Glomerular visceral epithelial cell (primary cell): ENCODE measurements at regions not wholly inside any gene's neighbourhood (a gene's known extent, or its start where the extent isn't known, plus 50 kb on each side); places are given as distances from the start of the nearest gene placed in this dataset.
"Not testable (repeated sequence)": the region's sequence is repeated elsewhere in the genome, so short reads cannot be mapped to it uniquely, and the experiment has no call there.

ENCODE experiments used
- DNase-seq: peaks from one replicate; pipeline ENCODE4 v3.0.0-alpha.2; 2016; ENCODE audit errors: extremely low spot score

DNA sequence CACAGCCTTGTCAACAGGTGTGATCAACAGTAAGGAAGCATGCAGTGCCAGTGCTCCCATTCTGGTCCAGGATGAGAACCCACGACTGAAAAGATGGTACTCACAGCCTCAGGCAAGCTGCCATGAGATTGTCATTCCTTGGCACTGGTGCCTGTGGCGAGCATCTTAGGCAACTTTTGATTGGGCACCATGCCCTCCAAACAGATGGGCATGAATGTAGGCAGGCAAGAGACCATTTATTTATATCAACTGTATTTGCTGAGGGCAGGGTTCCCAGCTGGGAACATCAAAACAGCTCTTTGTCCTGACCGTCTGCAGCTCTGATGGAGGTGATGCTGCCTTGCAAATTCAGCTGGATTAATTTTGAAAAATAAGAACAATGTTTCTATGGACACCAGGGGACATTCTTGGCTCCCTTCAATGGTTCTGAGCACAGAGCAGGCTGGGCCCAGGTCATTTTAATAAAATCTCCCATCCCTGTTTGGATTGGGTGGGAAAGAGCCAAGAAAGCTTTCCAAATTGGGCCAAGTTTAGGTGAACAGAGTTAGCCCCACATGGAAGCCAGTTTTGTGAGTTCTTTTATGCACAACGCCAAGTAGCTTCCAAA is 522.5 kb downstream of the RMST start:
- no peak for DNase-seq

DNA sequence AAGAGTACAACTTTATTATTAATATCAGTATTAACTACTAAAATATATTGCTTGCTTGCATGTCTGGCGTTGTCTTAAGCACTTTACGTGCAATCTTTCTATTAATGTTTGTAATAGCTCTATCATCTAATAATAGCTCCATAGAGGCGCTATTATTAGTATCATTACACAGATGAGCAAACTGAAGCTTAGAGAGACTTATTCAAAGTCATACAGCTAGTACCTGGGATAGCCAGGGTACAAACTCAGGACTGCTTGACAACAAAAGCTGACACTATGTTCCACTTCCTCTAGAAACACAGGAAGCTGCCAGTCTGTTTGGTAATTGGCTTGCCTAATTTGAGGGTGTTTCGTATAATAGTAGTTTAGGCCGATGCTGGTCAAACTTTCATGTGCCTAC is 523.2 kb downstream of the RMST start:
- no peak for DNase-seq

DNA sequence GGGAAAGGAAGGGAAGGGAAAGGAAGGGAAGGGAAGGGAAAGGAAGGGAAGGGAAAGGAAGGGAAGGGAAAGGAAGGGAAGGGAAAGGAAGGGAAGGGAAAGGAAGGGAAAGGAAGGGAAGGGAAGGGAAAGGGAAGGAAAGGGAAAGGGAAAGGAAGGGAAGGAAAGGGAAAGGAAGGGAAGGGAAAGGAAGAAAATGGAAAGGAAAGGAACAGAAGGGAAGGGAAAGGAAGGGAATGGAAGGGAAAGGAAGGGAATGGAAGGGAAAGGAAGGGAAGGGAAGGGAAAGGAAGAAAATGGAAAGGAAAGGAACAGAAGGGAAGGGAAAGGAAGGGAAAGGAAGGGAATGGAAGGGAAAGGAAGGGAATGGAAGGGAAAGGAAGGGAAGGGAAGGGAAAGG is 526.0 kb downstream of the RMST start:
- DNase-seq, result not testable (repeated sequence)

DNA sequence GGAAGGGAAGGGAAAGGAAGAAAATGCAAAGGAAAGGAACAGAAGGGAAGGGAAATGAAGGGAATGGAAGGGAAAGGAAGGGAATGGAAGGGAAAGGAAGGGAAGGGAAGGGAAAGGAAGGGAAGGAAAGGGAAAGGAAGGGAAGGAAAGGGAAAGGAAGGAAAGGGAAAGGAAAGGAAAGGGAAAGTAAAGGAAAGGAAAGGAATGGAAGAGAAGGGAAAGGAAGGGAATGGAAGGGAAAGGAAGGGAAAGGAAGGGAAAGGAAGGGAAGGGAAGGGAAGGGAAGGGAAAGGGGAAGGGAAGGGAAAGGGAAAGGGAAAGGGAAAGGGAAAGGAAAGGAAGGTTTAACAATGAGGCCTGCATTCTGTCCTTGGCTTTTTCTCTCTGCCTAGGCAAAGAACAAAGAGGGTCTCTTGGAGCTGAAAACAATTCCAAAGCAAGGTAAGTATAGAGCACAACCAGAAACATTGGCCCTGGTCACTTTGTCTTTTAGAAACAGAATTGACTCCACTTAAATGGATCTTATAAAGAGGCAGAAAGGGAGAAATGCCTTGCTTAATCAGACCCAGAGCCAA is 525.9 kb upstream of the TMPO start:
- DNase-seq, result no peak

DNA sequence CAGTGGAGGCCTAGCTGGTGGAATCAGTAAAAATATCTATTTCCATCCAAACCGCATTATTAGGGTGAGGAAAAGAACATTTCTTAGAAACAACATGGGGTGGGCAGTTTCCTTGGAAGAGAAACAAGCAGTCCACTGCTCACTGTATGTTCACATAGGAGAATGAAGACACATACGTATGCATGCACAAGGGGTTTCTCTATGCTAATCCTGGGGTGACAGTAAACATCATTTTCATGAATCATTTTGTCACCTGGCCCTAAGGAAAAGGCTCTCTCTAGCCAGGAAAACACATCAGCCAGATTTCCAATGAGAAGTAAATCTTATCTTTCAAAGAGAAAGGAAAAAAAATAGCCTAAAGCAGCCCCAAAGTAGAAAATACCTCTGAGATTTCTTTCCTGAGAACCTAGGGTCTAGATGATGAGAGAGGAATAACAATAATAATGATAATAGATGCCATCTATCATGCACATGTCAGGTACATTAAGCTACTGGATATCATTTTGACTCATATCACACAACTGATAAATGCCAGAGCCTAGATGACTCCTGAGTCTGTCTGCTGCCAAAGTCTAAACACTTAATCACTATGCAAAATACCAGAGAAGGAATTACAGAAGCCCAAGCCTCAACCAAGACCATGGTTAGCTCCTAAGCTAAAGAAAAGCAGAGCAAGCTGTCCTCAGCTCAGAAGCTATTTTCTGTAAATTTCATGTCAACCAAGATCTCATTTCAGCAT is 520.5 kb upstream of the TMPO start:
- no peak for DNase-seq

DNA sequence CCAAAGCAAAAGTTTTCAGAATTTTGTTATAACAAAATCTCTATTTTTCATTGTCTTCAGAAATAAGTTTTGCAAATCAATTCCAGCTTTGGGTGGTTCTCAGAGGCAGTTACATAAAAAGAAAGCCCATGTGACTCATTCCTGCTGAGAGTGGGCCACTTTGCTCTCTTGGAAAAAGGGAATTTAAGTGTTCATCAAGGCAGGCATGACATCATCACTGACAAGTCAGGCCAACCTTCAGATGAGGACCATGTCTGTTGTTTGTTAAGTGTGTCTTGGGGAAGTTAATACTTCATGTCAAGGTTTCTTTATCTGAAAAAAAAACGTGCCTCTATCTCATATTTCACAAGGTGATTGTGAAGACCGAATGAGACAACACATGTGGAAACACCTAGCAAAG is 519.8 kb upstream of the TMPO start:
- no peak for DNase-seq

DNA sequence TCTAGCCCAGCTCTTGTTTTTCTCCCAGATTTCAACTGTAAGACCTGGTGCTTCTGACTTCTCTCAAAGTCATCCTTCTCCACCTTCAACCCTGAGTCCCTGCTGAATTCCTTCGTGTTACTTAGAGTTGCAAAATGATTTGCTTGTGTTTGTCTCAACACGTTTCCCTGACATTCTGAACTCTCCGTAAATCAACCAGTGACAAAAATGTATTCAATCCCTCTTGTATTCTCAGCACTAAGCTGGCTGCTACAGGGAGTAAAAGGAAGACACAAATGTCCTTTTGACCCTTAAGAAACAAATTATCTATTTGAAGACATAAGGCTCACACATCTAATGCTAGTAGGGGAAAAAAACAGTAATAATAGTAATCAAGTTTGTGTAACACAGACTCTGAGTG is 514.0 kb upstream of the TMPO start:
- DNase-seq, result no peak

DNA sequence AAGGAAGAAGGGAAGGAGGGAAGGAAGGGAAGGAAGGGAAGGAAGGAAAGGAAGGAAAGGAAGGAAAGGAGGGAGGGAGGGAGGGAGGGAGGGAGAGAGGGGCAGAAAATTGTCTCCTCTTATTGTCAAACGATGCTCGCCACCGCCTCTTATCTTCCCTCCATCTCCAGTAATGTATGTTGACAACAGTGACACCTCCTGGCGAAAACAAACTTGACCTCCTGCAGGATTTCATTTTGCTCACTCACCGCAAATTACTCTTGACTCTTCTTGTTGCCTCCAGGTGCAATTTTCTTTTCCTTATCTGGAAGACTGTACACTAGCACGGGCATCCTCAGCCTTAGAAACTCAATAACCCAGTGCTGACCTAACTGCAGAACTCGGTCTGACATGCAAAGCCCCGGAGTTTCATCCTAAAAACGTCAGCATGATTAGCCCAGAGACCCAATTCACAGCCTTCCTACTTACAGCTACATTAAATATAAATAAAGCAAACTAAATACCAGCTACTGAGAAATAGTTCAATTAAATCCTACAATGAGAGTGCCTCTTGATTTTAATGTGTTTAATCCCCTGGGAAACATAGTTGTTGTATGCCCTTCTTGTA is 512.4 kb upstream of the TMPO start:
- peak; percentile 7 for DNase-seq

DNA sequence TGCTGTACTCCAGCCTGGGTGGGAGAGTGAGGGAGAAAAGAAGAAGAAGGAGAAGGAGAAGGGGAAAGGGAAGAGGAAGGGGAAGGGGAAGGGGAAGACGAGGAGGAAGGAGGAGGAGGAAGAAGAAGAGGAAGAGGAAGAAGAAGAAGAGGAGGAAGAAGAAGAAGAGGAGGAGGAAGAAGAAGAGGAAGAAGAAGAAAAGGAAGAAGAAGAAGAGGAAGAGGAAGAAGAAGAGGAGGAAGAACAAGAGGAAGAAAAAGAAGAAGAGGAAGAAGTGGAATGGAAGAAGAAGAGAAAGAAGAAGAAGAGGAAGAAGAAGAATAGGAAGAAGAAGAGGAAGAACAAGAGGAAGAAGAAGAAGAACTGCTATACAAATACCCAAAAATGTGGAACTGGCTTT is 507.4 kb upstream of the TMPO start:
- DNase-seq, result no peak

DNA sequence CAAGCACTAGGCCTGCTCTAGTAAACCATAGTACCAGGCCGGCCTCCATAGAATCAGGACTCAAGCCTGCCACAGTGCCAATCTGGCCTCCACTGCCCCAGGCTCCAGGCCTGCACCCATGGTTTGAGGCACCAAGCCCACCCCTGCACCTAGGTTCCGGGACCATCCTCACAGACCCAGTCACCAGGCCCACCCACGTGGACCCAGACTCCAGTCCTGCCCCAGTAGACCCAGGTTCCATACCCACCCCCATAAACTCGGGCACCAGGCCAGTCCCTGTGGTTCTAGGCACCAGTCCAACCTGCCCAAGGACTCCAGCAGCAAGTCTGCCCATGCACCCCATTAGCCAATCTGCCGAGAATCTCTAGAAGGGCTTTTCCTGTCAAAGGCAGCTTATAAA is 501.8 kb upstream of the TMPO start:
- no peak for DNase-seq

DNA sequence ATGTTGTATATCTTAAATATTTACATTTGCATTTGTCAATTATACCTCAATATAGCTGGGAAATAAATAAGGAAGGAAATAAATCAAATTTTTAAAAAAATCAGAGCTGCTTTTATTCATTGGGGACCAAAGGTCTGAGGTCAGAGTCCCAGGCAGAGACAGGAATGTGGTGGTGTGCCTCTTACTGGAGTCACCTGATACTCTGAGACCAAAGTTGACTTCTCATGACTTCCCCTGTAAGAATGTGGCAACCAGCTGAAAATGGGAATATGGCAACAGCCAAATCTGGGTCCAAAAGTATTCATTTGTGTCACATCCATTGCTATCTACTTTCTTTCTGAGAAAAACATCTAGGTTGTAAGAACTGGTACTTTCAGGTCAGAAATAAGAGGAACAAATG is 496.6 kb upstream of the TMPO start:
- DNase-seq, result no peak

DNA sequence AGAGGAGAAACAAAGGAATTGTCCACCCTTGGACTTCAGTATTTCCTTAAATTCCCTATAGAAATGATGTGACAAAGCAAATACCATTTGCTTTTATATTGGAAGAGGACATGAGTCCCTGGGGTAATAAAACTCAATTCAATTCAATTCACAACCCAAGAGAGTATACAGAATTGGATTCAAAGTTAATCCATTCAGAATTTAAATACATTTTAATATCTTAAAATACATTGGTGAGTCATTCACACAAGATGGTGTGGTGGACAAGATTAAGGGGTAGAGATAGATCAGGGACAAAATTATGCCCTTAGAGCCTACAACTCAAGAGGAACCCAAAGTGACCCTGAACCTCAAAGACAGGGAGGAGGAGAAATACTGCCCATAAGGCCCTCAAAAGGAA is 495.0 kb upstream of the TMPO start:
- no peak for DNase-seq

DNA sequence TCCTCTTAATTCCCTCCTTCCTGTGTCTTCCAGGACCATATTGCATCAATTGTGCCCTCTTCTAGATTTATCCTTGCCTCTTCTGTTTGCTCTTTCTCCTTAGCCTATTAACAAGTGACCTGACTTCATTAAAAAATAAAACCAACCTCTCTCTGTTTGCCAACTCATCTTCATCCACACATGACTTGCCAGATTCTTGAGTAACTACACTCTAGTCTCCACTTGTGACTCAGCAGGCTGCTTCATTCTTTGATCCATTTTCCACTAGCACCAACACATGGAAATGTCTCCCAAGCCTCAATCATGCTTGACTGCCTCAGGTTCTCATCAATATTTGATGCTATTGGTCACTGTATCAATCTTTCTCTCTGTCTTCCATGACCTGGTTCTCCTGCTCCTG is 492.4 kb upstream of the TMPO start:
- no peak for DNase-seq

DNA sequence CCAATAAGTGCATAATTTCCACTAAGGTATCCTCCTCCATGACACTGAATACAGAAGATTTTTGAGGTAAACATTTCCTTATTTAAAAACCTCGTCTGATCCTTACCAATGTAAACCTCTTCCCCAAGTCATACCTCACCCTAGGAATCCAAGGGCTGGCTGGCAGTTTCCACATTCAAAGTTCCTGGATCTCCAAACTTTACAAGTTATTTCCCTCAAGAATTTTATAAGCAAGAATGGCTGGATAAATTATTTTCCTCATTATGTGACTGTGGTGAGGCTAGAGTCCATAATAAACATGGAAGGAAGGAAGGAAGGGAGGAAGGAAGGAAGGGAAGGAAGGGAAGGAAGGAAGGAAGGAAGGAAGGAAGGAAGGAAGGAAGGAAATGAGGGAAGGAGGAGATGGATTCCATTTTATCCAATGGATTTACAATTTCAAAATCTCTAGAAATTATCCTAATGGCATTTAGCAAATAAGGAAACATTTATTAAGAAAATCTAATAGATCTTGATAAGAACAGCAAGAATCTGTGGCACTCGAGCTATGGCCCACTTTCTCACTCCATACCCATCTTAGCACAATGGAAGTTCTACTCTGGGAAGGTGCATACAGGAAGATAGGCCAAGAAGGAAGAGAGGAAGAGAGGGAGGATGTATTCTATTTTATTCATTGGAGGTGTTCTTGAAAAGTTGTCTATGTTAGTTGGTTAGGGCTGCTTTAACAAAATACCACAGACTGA is 477.8 kb upstream of the TMPO start:
- no peak for DNase-seq

DNA sequence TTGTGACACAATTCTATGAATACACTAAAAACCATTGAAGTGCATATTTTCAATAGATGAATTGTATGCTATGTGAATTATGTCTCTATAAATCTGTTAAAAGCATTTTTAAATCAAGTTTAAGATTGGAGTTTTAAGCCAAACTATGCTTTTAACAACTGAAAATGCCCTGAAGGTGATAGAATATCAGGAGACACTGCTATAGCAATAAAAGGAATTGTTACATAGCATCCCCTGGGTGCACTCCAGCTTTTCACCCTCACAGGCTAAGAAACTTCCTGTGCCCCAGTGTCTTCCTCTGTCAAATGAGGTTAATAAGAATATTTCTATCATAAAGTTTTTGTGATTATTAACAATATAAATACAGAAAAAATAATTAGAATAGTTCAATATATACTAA is 472.7 kb upstream of the TMPO start:
- no peak for DNase-seq

DNA sequence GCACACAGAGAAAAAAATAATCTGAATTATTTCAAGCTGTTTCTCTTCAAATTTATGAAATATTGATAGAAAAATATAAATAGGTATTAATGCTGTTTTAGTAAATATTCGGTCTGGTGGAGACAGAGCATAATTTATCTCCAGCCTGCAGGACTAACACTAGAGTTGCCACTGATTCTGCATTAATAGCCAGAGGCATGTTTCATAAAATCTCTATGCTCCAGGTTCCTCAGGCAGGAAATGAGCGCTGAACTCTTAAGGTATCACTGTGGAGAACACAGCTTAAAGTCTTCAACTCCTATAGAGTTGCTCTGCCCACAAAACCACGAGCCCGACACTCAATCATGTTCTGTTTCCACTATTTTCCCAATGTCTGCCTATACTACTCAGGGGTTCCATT is 470.0 kb upstream of the TMPO start:
- no peak for DNase-seq

DNA sequence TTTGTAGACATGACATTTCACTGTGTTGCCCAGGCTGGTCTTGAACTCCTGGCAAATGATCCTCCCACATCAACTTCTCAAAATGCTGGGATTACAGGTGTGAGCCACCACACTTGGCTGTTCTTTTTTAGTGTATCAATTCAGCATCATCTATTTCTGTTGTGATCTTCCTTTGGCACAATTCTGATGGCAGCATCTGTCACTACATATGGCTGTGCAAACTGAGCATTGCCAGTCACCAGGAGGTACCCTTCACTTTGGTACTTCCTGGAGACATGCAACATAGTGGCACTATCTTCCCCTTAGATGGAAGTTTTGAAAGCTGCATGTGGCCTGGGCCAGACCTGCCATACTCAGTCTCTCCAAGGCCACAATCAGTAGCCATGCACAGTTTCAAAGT is 467.1 kb upstream of the TMPO start:
- DNase-seq, result no peak

DNA sequence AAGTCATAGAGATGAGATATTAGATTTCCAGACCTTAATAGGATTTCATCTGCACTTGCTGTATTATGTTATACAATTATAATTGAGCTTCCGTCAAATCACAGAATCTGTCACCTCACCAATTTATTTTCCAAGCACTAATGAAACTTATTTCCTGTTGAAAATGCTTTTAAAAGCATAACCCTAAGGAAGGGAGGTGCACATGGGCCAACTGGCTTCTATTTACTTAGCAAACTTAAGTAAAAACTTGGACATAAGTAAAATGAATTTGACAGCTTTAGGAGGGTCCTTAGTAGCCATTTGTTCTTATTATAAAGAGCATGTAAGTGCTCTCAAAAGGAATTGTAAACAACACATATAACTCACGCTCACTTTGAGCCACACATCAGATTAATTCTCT is 462.2 kb upstream of the TMPO start:
- no peak for DNase-seq

DNA sequence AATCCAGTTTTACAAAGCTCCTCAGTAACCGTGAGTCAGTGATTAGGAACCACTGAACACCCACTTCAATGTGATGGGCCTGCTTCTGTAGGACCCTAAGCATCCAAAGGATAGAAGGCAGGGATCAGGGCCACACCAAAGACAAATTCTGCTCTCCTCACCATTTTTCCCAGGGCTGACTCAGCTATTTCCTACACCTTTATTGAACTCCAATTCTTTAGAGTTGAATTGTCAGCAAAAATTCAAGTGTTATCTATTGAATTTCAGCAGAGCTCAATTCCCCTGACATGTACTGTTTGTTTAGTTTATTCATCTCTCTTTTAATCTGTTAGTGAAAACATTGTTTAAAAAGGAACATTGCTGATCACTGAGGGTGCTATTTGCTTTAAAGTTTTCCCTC is 457.7 kb upstream of the TMPO start:
- no peak for DNase-seq

DNA sequence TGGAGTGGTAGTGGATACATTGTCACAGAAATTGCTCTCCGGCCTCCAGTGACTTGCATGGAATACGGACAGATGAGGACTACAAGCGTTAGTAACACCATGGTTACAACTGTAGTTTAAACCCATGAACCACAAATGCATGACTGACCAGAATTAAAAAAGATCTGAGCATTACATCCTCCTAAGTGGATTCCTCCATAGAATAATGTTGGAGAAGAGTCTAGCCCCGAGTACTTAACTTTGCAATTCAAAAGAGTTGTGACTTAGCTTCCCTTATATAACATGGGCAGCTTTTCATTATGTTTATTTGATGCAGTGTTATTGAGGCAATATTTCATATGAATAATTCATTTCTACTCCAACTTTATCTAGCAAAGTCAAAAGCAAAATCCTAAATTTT is 457.2 kb upstream of the TMPO start:
- DNase-seq, result no peak

DNA sequence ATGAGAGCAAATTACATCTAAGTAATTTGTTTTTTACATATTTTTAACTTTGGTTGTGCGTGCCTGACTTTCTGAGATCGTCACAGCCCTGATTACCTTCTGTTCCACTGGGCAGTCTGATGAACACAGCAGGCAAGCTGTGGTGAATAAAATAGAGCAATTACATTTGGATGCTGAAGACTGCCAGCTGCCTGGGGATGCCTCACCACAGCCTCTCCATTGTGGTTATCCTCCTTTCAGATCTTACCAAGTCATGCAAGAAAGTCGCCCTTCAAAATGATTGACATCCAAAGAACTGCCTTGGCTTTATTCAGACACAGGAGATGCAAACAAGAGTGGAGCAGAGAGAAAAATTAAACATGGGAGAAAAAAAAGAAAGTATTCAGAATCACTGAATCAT is 456.6 kb upstream of the TMPO start:
- DNase-seq, result no peak

DNA sequence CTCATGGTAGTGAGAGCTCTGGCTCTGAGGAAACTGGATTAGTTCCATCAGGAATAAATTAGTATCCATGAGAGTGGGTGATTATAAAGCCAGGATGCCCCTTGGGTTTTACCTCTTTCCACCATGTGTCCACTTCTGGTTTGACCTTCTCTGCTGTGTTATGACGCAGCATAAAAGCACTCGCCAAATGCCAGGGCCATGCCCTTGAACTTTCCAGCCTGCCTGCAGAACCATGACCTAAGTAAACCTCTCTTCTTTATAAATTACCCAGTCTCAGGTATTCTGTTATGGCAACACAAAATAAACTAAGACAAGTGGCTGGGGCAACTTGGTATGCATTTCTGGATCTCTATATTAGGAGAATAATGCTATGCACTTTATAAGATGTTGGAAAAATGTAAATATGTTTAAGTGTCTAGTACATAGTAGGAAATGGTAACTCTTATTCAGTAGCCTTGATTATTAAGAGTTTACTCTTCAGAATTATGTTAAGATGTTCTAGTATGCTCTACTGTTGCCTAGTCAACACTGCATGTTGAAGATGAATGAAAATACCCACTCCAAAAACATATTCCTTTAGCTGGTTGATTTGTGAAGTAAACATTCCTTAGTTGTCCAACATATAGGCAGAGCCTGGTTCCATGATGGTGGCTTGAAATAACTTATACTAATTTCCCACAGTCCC is 455.6 kb upstream of the TMPO start:
- no peak for DNase-seq
